GM12872 (cell line): ENCODE measurements at regions not wholly inside any gene's neighbourhood (a gene's known extent, or its start where the extent isn't known, plus 50 kb on each side); places are given as distances from the start of the nearest gene placed in this dataset.

Source experiments
- CTCF ChIP-seq: IDR thresholded peaks from 3 replicates; pipeline ENCODE4 v1.5.1; 2011; ENCODE audit warnings: low read depth, mild to moderate bottlenecking, low read length, moderate library complexity; ENCODE audit not compliant: insufficient read depth

GRCh38 chr11:97909614-97910399 lies 1110.9 kb upstream of the CNTN5 start:
- TF ChIP-seq CTCF, result no peak

- no peak for TF ChIP-seq CTCF
Measured at GRCh38 chr11:97912629-97913028, 1108.1 kb upstream of the CNTN5 start.

- no peak for TF ChIP-seq CTCF
Measured at GRCh38 chr11:97934572-97935208, 1086.1 kb upstream of the CNTN5 start.

- TF ChIP-seq CTCF, result no peak
Measured at GRCh38 chr11:97937501-97937900, 1083.2 kb upstream of the CNTN5 start.

GRCh38 chr11:97938789-97939188 lies 1082.0 kb upstream of the CNTN5 start:
- no peak for TF ChIP-seq CTCF

- no peak for TF ChIP-seq CTCF
Measured at GRCh38 chr11:97943493-97943892, 1077.3 kb upstream of the CNTN5 start.

- TF ChIP-seq CTCF, result no peak
Measured at GRCh38 chr11:97948793-97949192, 1072.0 kb upstream of the CNTN5 start.
